GM12873 (cell line): ENCODE measurements at regions not wholly inside any gene's neighbourhood (a gene's known extent, or its start where the extent isn't known, plus 50 kb on each side); places are given as distances from the start of the nearest gene placed in this dataset.

Source experiments
- CTCF ChIP-seq: IDR thresholded peaks from 2 replicates; pipeline ENCODE4 v1.5.1; 2012; ENCODE audit warnings: low read depth, mild to moderate bottlenecking, moderate library complexity, low read length, control low read depth; ENCODE audit not compliant: insufficient read depth; ENCODE audit errors: missing control alignments

DNA sequence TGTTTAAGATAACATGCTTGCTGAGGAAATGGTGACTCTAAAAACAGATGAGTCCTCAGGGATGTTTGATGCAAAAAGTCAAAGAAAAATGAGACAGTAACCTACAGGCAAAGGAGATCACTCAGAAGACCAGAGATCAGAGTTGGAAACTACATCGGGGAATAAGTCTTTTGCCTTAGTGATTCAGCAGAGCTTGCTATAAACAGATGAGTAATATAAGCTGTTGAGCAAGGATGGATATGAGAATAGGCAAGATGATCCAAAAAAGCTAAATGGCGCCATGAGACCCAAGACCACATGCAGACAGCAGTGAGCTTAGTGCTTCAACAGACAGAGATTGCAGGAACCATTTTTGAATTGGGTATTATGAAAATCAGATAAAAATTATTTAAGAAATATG, 168.6 kb downstream of the POSTN start:
- TF ChIP-seq CTCF: no peak

DNA sequence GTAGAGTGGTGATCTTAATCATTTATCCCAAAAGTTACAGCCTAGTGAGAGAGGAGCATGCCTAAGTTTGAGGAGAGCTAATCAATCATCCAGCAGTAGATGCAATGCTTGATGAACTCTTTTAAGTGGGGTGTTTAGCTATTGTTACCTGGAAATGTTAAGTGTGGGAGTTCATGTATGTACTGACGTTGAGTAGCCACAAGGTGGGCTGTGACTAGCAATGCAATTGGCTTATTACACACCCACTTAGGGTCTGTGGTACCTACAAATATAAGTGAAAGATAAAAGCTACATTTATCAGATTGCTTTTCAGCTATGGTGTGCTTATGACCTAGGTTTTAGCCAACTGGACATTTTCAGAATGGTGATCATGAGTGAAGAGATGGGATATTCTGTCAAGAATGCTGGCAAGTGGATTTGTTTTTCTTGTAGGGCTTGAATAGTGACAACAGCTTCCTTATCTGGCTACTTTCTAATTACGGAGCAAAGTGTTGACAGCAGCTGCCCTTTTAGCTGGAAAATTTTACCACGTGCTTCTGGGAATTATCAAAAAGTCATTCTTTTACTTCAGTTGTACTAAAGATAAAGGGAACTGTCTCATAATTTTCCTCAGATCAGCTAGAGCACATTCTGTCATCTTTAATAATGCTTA, 170.6 kb downstream of the POSTN start:
- no peak for TF ChIP-seq CTCF

DNA sequence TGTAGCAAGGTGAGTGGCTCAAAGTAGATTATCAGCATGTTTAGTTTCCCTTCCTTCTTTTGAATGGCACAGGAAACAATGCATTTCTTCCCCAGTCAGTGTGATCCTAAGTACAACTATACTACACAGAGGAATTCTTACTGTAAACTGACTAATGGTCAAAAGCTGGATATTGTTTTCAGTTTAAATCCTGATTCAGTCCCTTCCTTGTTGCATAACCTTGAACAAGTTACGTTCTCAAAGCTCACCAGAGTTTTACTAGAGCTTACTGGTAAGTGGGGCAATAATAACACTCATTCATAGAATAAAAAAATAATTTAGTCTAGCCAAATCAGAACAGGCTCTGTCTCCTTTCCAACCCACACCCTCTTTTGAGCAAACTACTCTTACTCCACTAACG, 180.1 kb downstream of the POSTN start:
- TF ChIP-seq CTCF: no peak

- TF ChIP-seq CTCF: no peak
These were observed 181.5 kb downstream of the POSTN start for GRCh38 chr13:37417060-37417441.

GRCh38 chr13:37416291-37417059, 182.1 kb downstream of the POSTN start:
- no peak for TF ChIP-seq CTCF

GRCh38 chr13:37413161-37413560, 185.4 kb downstream of the POSTN start:
- TF ChIP-seq CTCF: no peak

- TF ChIP-seq CTCF: no peak
These were observed 186.2 kb downstream of the POSTN start for GRCh38 chr13:37412241-37412921.
